ENCODE measurements at regions not wholly inside any gene's neighbourhood (a gene's known extent, or its start where the extent isn't known, plus 50 kb on each side); places are given as distances from the start of the nearest gene placed in this dataset.

GRCh38 chr4:22097596-22097995 lies 149.0 kb upstream of the KCNIP4 start:
- DNase-seq = no peak

- no peak for DNase-seq
These were observed 145.6 kb upstream of the KCNIP4 start for GRCh38 chr4:22094217-22094616.

- DNase-seq = no peak
These were observed 144.6 kb upstream of the KCNIP4 start for GRCh38 chr4:22093126-22093525.

GRCh38 chr4:22091906-22092305 lies 143.3 kb upstream of the KCNIP4 start:
- DNase-seq = no peak

GRCh38 chr4:22091352-22091717 lies 142.8 kb upstream of the KCNIP4 start:
- DNase-seq = no peak

GRCh38 chr4:22090661-22091351 lies 142.2 kb upstream of the KCNIP4 start:
- DNase-seq = no peak

GRCh38 chr4:22077571-22077970 lies 129.0 kb upstream of the KCNIP4 start:
- no peak for DNase-seq

GRCh38 chr4:22072726-22073125 lies 124.2 kb upstream of the KCNIP4 start:
- DNase-seq = no peak

GRCh38 chr4:22072240-22072639 lies 123.7 kb upstream of the KCNIP4 start:
- no peak for DNase-seq

GRCh38 chr4:22071749-22072148 lies 123.2 kb upstream of the KCNIP4 start:
- no peak for DNase-seq

- no peak for DNase-seq
These were observed 121.7 kb upstream of the KCNIP4 start for GRCh38 chr4:22070256-22070655.

GRCh38 chr4:22063613-22064012 lies 115.0 kb upstream of the KCNIP4 start:
- no peak for DNase-seq

GRCh38 chr4:22062676-22063075 lies 114.1 kb upstream of the KCNIP4 start:
- no peak for DNase-seq

- no peak for DNase-seq
These were observed 107.4 kb upstream of the KCNIP4 start for GRCh38 chr4:22055954-22056353.

GRCh38 chr4:22052076-22052475 lies 103.5 kb upstream of the KCNIP4 start:
- no peak for DNase-seq

GRCh38 chr4:22048323-22048722 lies 99.8 kb upstream of the KCNIP4 start:
- no peak for DNase-seq

- no peak for DNase-seq
These were observed 99.2 kb upstream of the KCNIP4 start for GRCh38 chr4:22047793-22048192.

GRCh38 chr4:22045051-22045630 lies 96.6 kb upstream of the KCNIP4 start:
- no peak for DNase-seq

- no peak for DNase-seq
These were observed 82.9 kb upstream of the KCNIP4 start for GRCh38 chr4:22031423-22031822.

GRCh38 chr4:22030881-22031280 lies 82.3 kb upstream of the KCNIP4 start:
- DNase-seq = no peak

GRCh38 chr4:22030307-22030706 lies 81.7 kb upstream of the KCNIP4 start:
- no peak for DNase-seq

- no peak for DNase-seq
These were observed 81.2 kb upstream of the KCNIP4 start for GRCh38 chr4:22029803-22030202.

GRCh38 chr4:22021106-22021505 lies 72.5 kb upstream of the KCNIP4 start:
- no peak for DNase-seq

- DNase-seq = no peak
These were observed 71.6 kb upstream of the KCNIP4 start for GRCh38 chr4:22020129-22020528.

- no peak for DNase-seq
These were observed 71.1 kb upstream of the KCNIP4 start for GRCh38 chr4:22019676-22020075.
